GM19043 (cell line): ENCODE measurements at regions not wholly inside any gene's neighbourhood (a gene's known extent, or its start where the extent isn't known, plus 50 kb on each side); places are given as distances from the start of the nearest gene placed in this dataset.
A peak's percentile ranks its signal among the peaks of the same experiment; 100 is the strongest.

Experiments used
- ATAC-seq: cut with Tn5 transposase; IDR thresholded peaks from one replicate; pipeline ENCODE4 v1.9.1; 2021; ENCODE audit warnings: low read depth; ENCODE audit not compliant: unreplicated experiment

DNA sequence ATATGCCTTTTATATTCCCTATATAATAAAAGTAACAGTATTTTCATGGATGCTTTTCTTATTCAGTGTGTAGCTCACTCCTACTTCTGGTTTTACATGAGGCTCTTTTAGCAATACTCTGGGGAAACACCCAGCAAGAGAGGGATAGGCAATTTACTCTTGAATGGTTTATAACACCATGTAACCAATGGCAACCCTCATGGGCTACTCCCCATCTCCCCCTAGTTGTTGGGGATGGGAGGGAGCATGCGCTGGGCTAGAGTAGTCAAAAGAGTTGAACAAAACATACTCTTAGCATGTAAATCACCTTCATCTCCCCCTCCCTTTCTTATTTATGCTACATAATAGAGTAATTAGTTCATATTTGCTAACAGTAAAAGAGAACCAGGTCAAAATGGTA lies 140.1 kb upstream of the LRFN2 start:
- no peak for ATAC-seq

DNA sequence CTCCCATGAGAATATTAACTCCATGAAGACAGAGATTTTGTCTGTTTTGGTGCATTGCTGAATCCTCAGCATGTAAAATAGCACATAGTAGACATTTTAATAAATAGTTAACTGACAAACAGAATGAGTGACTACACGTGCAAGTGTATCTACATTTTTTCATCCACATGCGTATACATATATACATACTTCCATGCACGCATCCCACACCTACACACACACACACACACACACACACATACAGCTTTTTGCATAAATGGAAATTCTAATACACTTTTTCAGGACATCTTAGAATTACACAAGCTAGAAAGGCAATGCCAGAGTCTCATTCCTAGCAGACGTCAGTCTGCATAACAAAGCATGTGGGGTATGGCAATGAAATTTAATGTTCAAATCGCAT lies 139.7 kb upstream of the LRFN2 start:
- ATAC-seq, result no peak

DNA sequence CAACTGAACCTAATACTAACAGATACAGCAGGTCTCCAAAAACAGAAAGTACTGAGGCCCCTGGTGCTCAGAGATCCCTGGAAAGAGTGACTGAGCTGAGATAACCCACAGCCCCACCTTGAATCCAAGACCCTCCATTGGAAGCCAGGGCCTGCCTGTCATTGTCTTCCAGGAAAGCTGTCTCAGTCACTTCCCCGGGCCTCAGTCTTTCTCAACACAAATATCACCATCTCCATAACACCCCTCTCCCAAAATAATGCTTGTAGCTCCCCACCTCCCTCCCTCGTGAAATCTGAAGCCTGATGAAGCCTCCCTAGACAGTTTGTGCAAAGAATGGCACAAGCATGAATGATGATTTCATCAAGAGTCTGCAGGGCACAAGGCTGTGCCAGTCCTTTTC lies 138.2 kb upstream of the LRFN2 start:
- no peak for ATAC-seq

- ATAC-seq, result no peak
Observed at GRCh38 chr6:40724886-40725285, 137.7 kb upstream of the LRFN2 start.

DNA sequence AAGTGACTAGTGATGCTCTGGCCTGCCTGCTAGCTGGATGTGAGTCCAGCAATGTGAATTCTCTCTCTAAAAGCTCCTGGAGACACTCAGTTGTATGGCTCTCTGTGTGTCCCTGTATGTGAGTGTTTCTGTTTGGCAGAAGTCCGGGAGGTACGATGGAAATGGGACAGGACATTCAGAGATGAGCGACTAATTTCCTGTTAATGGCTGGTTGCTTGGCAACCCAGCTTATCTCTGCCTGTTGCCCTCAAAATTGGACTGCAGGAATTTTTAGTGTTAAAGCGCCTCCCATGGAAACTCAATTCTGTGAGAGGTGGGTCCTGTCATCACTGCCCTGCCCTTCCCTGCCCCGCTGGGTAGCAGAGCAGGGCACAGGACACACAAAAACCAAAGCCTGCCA lies 136.8 kb upstream of the LRFN2 start:
- no peak for ATAC-seq

- ATAC-seq, result no peak
Observed at GRCh38 chr6:40722553-40723258, 135.5 kb upstream of the LRFN2 start.

- no peak for ATAC-seq
Observed at GRCh38 chr6:40722091-40722490, 134.9 kb upstream of the LRFN2 start.

DNA sequence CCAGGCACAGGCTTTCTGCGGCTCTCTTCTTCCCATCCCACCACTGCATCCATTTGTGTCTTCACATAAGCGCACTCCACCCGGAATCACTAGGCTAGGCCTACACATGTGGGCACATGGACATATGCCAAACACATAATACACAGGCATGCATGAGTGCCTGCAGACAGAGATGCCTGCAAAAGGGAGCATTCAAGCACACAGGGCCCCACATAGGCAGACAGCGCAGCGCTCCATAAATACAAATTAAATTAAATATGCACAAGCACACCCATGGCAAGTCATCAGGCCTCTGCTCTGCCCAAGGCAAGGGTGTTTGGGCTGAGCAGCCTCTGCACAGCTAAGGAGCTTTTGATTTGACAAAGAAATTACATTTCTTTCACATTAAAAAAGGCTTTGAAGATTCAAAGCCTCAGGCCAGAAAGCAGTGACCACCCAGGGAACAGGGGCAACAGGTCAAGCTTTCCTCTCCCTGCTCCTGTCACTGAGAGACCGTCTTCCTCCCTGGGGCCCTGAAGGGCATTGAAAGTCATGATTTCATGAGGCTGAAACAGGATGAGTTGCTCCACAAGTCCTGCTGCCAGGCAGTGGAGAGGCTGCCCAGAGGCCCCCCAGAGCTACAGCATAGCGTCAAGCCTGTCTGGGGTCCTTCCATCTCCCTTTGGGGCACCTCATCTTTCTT lies 134.2 kb upstream of the LRFN2 start:
- ATAC-seq, result no peak

- ATAC-seq, result no peak
Observed at GRCh38 chr6:40720375-40720748, 133.2 kb upstream of the LRFN2 start.

DNA sequence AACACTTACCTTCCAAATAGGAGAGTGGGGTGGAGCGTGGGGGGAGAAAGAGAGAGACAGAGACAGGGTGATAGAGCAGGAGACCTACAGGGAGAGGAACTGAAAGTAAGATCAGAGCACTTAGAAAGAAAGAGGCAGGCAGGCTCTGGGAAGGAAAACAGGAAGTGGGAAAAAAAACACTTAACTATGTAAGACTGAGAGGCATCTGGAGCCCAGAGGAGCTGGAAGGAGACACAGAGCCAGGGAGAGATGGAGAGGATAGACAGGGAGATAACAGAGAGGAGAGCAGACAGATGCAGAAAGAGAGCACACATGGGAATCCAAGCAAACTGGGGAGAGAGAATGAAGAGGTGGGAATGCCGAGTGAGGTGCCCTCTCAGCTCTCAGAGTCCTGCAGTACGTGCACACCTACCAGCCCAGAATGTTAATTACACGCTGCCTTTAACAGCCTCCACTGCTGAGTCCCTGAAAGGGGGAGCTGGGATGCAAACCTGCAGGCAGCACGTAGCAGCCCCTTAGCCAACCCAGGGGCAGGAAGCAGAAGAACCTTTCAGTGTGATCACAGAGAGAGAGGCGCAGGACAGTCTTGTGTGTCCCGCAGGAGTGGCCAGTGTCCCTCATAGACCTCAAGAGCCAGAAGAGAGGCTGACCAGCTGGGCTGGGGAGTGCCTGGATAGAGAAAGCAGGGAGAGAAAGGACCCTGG lies 132.7 kb upstream of the LRFN2 start:
- peak; percentile 64 for ATAC-seq

- ATAC-seq, result no peak
Observed at GRCh38 chr6:40718401-40718800, 131.2 kb upstream of the LRFN2 start.

- ATAC-seq, result no peak
Observed at GRCh38 chr6:40717411-40718057, 130.4 kb upstream of the LRFN2 start.

DNA sequence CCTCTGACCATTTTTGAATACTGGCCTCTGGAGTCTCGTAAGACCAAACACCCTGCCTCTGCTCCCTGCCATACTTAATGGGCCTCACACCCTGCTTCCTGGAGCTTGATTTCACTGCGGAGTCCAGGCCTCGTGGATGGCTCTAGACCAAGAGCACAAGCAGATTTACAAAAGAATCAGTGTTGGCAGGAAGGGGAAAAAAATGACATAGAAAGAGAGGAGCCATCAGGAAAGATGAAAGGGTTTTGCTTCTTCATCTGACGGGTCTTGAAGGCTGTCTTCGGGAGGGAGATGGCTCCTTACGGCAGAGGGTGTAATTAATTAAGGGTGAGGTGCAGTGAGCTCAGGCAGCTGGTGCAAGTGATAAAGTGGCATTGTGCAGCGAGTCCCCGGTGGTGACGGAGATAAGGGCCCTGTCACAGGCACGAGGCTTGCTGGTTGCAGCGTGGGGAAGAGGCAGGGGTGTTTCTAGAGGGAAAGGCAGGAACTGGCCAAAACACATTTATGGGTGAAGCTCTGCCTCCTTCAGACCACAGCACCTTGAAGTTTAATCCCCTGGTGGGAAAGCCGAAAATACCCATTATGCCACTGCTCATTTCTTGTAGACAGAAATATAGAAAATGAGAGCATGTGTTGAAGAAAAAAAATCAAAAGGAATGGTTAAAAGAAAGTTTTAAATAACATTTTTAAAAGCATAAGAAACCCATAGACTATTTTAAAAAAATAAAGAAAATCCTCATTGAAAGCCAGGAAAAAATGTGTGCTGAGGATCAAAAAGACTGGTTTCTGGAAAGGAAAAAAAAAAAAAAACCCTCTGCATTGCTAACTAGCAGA lies 128.6 kb upstream of the LRFN2 start:
- no peak for ATAC-seq

- ATAC-seq, result no peak
Observed at GRCh38 chr6:40714576-40715564, 127.7 kb upstream of the LRFN2 start.

- no peak for ATAC-seq
Observed at GRCh38 chr6:40714143-40714542, 127.0 kb upstream of the LRFN2 start.

GRCh38 chr6:40713002-40713719 lies 126.0 kb upstream of the LRFN2 start:
- ATAC-seq, result no peak

DNA sequence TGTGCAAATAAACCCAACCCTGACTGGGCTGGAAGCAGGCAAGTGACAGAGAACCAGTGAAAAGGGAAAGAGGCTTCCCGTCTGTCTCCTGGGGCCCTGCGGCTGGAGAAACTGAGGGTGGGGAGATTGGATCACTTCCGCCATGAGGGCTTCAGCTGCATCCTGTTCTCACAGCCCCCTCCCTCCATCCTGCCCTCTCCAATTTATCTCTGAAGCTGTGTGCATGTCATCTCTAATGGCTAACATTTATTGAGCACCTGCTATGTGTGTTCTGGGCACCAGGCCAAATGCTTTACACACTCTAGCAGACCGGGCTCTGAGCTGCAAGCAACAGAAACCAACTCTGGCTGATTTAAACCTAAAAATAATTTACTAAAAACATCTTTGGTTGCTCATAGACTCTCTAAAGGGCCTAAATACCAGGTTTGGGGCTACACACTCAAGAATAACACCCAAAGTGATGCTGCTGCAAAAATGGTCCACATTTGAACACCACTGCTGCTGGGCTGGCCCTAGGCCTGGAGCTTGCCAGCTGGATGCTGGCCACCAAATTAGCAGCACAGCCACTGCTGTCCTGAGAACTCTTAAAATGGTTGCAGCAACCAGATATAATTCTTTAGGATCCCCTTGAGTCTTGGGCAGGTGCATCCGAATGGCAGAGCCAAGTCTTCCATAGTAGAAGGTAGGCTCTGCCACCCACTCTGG lies 123.6 kb upstream of the LRFN2 start:
- ATAC-seq, result no peak

- ATAC-seq, result no peak
Observed at GRCh38 chr6:40708049-40708448, 120.9 kb upstream of the LRFN2 start.
